GF-D8 (cell line): ENCODE measurements at regions not wholly inside any gene's neighbourhood (a gene's known extent, or its start where the extent isn't known, plus 50 kb on each side); places are given as distances from the start of the nearest gene placed in this dataset.

Experiments used
- DNase-seq: peaks from one replicate; lab custom pipeline; 2025; lab: John Stamatoyannopoulos, UW

DNA sequence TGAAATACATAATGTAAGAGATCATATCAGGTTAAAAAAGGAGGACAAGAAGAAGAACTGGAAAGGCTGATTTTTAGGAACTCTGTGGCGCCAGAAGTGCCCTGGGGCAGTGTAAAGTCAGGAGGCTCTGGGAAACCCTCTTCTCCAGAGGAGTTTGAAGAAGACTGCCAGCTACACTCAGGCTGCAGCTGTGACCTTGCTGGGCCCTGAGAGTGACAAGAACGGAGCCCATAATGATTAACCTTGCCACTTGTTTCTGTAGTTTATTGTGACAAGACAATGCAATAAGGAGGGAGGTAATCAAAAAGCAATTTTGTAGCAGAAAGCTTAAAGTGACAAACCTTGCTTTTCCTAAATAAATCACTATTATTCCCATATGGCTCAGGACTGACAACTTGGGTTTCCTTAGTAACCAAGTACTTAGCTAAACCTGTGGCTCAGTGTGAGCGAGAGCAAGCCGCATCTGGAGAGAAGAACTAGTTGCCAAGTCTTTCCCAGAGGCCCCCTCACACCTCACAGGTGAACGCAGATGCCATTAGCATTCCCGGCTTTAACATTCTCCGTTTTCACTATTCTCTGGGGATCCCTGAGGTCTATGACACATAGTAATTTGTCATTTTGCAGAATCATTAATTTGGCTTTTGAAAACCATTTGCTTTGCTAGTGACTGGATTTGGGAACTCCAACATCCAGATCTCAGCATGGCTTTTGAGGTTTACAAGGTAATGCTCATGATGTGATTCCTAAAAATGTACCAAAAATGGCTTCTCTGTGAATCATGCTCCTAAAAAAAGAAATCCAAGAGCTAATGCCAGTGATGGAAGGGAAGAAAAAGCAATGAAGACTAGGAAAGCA, 115.9 kb downstream of the OMA1 start:
- no peak for DNase-seq

GRCh38 chr1:58426918-58427317, 119.6 kb downstream of the OMA1 start:
- no peak for DNase-seq

GRCh38 chr1:58422436-58422835, 124.1 kb downstream of the OMA1 start:
- DNase-seq, result no peak

- no peak for DNase-seq
Observed at GRCh38 chr1:58418283-58419228, 128.0 kb downstream of the OMA1 start.

DNA sequence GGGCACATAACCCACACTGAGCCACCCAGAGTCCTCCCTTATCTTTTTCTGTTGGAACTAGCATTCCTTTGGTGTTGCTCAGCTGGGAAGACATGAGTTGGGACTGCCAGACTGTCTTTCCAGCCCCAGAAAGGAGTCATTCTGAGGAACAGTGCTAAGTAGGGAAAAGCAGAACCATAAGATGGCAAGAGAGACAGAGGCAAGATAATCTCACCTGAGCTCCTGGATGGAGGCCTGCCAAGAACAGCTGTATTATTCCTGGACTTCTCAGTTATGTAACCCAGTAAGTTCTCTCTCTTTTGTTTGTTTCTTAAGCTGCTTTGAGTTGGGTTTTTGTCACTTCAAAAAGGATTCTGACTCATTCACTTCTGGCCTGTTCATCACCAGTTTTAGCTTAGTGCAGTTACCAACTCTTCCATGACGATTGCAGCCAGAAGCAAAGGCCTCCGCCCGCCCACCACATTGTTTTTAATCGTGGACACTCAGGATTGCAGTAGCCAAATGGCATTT, 134.4 kb downstream of the OMA1 start:
- DNase-seq, result no peak

- no peak for DNase-seq
Observed at GRCh38 chr1:58409890-58410289, 136.6 kb downstream of the OMA1 start.

DNA sequence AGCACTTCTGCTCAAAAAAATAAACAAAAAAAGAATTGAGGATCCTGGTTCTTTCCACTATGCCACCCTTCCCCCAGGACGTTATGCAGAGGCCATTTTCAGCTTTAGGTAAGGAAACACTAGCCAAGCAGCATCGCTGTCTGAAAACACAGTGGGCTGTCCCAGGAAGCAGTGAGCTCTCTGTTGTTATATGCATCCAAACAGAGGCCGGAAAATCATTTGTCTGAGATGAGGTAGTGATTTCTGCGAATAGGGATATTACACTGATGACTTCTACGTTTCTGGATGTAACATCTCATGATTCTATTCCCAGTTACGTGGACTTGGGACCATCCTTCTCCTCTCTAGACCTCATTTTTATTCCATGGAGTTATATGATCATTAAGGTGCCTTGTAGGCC, 137.2 kb downstream of the OMA1 start:
- no peak for DNase-seq

GRCh38 chr1:58406301-58407071, 140.0 kb downstream of the OMA1 start:
- no peak for DNase-seq

- no peak for DNase-seq
Observed at GRCh38 chr1:58405660-58406059, 140.9 kb downstream of the OMA1 start.

DNA sequence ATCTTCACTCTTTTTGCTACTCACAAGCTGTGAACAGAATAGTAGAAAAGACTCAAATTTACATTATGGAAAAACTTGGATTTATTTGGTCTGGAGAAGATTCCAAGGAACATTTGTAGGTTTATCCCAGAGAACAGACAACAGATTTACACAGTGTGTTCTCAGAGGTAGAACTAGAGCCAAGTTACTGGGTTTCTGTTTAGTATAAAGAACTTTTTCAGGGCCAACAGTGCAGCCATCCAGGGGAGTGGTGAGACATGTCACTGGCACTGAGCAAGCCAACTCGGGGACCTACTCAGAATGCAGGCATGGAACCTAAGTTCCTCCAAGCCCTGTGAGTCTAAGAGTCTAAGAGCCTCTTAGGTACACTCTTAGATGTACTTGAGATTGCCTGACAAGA, 142.6 kb downstream of the OMA1 start:
- DNase-seq, result no peak

DNA sequence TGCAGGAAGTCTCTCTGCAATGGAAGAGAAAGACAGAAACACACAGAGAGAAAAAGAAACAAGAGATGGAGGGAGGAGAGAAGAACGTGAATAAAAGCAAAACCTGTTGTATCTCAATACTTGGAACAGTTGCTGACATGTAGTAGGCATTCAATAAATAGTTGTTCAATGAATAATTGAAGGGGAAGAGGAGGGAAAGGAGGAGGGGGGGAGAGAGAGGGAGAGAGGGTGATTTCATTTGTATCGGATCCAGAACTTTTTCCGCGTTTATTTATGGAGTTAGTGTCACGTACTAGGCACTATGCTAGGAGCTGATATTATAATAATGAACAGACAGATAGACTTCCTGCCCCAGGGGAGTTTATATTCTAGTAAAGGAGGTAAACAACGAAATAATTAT, 144.1 kb downstream of the OMA1 start:
- no peak for DNase-seq

DNA sequence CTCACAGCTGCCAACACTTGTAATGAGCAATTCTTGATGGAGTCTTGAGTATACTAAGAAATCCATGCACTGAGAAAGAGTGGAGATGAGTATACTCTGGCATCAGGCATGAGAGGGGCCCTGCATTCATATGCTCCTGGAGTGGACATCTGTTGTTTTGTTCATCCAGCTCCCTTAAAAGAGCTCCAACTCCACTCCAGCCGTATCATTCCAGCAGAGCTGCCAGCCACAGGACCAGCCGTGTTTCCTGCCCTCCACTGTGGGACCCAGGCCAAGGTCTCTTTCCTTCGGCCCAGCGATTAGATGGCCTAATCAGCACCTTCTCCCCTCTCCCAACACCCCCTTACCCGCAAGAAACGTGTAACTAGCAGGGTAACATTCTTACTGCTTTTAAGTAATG, 144.5 kb downstream of the OMA1 start:
- no peak for DNase-seq

DNA sequence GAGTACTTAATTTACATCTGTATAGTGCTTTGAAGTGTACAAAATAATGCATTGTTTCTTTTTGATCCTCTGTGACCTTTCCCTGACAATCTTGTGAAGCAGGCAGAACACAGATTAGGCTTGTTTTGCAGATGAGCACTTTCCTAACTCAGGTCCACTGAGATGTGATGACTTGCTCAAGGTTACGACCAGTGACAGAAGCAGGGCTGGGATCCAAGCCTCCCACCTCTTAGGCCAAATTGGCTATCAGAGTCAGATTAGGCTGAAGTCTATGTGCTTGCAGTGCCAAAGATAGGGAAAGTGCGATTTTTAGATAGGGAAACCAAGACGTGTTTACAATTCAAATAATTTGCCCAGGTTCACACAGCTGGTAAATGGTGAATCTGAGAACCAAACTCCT, 147.3 kb downstream of the OMA1 start:
- DNase-seq, result no peak

GRCh38 chr1:58398714-58399113, 147.8 kb downstream of the OMA1 start:
- DNase-seq, result peak; percentile 4

GRCh38 chr1:58397187-58397820, 149.2 kb downstream of the OMA1 start:
- DNase-seq, result no peak

DNA sequence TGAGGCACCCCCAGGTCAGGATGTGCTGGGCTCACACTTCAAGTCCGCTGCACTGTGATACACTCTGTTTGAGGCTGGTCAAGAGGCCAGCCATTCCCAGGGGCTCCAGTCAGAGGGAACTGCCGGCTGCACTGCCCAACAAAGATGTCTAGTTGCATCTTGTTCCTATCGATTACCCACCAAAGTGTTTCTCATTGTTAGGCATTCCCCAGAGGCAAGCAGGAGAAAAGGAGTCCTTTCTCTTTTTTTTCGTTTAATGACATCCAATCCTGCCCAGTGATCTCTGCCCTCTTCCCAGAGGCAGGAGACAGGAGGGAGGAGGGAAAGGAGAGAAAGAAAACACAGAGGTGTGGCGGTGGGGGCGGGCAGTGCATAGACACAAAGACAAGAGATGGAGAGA, 150.4 kb downstream of the OMA1 start:
- DNase-seq, result no peak

GRCh38 chr1:58395355-58395754, 151.2 kb downstream of the OMA1 start:
- no peak for DNase-seq

- DNase-seq, result no peak
Observed at GRCh38 chr1:58392083-58392482, 154.4 kb downstream of the OMA1 start.

- DNase-seq, result no peak
Observed at GRCh38 chr1:58391514-58391913, 155.0 kb downstream of the OMA1 start.

DNA sequence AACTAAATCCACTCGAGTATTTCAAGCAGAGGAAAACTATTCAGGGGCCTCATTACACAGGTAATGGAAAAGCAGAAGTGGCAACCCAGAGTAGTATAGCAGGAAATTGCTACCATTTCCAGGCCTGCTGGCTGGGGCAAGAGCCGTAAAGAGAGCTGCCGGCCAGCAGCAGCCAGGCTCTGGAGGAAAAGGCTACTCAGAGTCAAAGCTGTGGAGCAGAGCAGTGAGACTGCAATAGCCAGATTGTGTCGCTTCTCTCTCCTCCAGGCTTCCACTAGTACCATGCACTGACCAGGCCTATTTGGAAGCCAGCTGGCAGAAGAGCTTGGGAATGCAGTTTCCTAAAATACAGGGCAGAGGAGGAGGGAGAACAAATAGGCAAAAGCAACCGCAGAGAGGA, 155.5 kb downstream of the OMA1 start:
- peak; percentile 56 for DNase-seq

DNA sequence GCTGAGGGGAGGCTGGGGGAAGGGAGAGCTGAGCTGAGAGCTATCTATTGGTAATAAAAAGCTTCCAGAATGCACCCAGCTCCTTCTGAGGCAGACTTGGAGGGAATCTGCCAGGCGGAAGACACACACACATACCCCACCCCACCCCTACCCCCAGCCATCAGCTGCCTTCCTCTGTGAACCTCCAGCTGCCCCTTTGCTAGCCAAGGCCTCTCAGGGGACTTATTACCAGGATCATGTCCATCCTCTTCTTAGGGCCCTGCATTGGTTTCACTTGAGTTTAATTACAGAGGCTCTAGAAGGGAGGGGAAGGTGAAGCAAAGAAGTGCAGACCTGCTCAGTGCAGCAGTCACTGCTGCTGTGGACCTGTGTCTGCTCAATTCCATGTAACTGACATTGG, 156.4 kb downstream of the OMA1 start:
- DNase-seq, result no peak

DNA sequence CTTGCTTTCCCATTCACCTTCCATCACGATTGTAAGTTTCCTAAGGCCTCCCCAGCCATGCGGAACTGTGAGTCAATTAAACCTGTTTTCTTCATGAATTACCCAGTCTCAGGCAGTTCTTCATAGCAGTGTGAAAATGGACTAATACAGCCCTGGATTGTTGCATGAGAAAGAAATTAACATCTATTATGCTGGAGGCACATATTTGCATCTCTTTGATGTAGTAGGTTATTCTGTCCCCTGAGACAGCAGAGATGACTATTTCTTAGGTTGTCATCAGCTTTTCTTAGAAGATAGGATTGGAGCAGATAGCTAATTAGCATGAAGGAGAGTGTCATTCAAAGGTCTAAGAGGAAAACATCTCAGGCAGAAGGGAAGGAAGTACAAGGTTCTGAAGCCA, 166.2 kb downstream of the OMA1 start:
- no peak for DNase-seq
